Fibroblast of pulmonary artery (primary cell): ENCODE measurements at regions not wholly inside any gene's neighbourhood (a gene's known extent, or its start where the extent isn't known, plus 50 kb on each side); places are given as distances from the start of the nearest gene placed in this dataset.

ENCODE experiments used
- DNase-seq: peaks from one replicate; pipeline ENCODE4 v3.0.0-alpha.2; 2010; ENCODE audit warnings: low read depth
- H3K4me3 ChIP-seq: replicated peaks from 2 replicates; pipeline ENCODE4 v1.5.1; 2011; ENCODE audit warnings: low read depth, mild to moderate bottlenecking, control low read depth, low read length, moderate library complexity
- TF ChIP-seq, protein P1 (sequence below): IDR thresholded peaks from 2 replicates; pipeline ENCODE4 v1.5.1; 2011; ENCODE audit warnings: mild to moderate bottlenecking, control low read depth, low read length, inconsistent platforms; ENCODE audit errors: missing control alignments

DNA sequence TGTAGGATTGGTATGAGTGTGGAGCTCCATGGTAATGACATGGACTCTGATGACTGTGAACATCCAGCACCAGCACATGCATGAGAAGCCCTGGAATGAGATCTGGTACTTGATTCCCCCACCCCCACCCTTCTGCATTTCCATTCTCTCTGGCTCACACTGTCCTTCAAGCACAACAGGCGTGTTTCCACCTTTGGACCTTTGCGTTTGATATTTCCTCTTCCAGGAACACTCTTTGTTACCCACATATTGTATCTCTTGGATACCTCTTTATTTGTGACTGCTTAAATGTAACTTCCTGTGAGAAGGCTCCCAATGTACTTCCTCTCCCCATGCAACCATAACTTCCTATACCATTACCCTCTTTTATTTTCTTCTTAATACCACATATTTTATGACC lies 263.8 kb downstream of the HNMT start:
- TF ChIP-seq, protein P1, sequence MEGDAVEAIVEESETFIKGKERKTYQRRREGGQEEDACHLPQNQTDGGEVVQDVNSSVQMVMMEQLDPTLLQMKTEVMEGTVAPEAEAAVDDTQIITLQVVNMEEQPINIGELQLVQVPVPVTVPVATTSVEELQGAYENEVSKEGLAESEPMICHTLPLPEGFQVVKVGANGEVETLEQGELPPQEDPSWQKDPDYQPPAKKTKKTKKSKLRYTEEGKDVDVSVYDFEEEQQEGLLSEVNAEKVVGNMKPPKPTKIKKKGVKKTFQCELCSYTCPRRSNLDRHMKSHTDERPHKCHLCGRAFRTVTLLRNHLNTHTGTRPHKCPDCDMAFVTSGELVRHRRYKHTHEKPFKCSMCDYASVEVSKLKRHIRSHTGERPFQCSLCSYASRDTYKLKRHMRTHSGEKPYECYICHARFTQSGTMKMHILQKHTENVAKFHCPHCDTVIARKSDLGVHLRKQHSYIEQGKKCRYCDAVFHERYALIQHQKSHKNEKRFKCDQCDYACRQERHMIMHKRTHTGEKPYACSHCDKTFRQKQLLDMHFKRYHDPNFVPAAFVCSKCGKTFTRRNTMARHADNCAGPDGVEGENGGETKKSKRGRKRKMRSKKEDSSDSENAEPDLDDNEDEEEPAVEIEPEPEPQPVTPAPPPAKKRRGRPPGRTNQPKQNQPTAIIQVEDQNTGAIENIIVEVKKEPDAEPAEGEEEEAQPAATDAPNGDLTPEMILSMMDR, result no peak
- DNase-seq, result no peak
- H3K4me3 ChIP-seq, result no peak overlapping the region

DNA sequence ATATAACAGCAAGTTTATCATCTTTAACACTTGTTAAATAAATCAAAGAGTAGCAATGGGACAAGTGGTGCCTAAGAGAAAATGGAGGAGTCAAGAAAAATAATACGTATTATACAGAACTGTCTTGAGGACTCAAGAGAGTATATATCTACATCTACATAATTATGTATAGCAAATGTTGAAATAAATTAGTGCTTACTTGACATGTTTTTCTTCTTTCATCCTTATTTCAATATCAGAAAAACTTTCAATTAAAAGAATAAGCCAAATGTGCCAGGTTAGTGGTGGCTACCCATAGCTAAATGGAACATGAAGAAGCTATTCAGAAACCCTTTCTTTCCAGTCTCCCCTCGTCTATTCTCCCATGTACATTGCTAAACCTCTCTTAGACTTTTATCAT lies 267.3 kb upstream of the SPOPL start:
- TF ChIP-seq, protein P1, result no peak

DNA sequence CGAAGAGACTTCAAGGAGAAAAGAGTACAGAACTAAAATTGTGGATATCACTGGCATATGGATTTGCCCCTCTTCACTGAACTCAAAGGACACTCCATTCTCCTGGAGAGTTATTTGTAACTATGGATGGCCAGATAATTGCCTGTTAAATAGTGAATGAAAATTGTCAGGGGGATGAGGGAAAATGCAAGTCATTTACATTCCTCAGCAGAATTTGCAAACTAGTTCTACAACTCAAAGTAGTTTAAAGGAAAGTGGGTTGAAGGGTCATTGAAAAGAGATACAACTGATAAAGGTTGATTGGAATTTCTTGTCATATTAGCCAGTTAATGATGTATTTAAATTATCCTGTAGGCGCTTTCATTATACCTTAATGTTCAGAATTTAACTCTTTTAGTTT lies 266.5 kb upstream of the SPOPL start:
- DNase-seq, result no peak

More for the DNA sequence above, 267.3 kb upstream of the SPOPL start:
- no peak for DNase-seq
- H3K4me3 ChIP-seq, result no peak overlapping the region

DNA sequence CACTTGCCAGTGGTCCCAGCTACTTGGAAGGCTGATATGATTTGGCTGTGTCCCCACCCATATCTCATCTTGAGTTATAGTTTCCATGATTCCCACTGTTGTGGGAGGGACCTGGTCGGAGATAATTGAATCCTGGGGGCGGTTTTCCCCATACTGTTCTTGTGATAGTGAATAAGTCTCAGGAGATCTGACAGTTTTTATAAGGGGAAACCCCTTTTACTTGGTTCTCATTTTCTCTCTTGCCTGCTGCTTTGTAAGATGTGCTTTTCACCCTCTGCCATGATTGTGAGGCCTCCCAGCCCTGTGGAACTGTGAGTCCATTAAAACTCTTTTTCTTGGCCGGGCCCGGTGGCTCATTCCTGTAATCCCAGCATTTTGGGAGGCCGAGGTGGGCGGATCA lies 265.4 kb upstream of the SPOPL start:
- DNase-seq, result no peak
- TF ChIP-seq, protein P1, result no peak
- H3K4me3 ChIP-seq, result no peak overlapping the region

More for the DNA sequence above, 266.5 kb upstream of the SPOPL start:
- no peak overlapping the region for H3K4me3 ChIP-seq
- TF ChIP-seq, protein P1, result no peak

DNA sequence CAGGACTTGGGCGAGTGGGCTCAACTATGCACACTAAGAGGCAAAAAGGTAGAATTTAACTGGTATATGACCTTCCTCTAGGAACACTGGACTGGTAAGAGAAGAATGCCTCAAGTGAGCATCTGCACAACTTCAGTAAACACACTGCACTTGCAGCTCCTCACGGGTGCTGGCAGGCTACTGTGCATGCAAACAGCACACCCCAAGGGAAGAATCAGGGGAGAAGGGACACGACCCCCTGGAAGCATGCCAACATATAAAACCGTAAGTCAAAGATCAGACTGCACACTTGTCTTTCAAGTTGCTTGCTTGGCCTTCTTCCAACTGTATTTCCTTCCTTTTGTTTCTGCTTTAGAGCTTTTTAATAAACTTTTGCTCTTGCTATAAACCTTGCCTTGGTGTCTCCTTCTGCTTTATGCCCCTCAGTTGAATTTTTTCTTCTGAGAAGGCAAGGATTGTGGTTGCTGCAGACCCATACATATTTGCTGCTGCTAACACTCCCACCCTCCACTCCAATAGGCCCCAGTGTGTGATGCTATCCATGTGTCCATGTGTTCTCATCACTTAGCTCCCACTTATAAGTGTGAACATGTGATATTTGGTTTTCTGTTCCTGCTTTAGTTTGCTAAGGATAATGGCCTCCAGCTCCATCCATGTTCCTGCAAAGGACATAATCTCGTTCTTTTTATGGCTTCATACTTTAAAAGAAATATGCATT lies 263.7 kb upstream of the SPOPL start:
- peak; percentile 16 for DNase-seq
- H3K4me3 ChIP-seq, result no peak overlapping the region
- TF ChIP-seq, protein P1, result no peak

DNA sequence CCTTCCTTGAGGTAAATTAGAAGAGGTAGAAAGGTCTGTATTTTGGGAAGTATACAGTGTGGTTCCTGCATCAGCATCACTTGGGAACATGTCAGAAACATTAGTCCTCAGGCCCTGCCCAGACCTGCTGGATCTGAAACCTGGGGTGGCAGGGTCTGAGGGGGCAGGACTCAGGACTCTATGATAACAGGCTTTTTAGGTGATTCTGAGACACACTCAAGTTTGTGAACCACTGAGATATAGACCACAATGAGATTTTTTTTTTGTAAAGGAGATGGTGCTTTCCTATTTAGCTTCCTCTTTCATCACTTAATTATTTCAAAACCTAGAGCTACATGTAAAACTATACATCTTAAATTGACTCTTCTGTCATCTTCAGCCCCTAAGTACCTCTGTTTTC lies 262.7 kb upstream of the SPOPL start:
- no peak for DNase-seq
- TF ChIP-seq, protein P1, result no peak
- H3K4me3 ChIP-seq, result no peak overlapping the region

DNA sequence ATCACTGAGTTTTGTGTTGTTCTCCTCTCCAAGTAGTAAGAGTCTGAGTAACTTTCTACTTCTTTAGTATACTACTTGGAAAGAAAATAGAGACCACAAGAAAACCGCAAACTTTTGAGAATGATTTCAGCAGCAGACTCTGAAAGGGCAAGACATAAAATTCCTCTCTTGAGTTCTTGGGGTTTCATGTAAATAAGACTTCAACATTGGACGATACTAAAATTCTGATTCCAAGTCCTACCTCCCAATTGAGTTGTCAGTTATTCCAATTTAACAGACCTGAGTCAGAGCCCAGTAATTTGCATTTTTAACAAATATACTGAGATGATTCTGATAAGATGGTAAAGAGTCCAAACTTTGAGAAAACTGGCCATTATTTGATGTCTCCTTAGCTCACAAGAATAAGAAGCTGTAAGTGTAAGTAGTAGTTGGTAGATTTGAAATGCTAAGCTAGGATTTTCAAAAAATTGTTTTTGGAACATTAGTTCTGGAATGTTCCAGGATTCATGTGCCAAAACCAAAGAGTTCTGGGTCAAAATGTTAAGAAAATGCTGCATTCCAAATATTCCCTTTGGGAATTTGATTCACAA lies 261.6 kb upstream of the SPOPL start:
- TF ChIP-seq, protein P1, result no peak
- DNase-seq, result peak; percentile 46
- H3K4me3 ChIP-seq, result no peak overlapping the region
